ENCODE measurements at regions not wholly inside any gene's neighbourhood (a gene's known extent, or its start where the extent isn't known, plus 50 kb on each side); places are given as distances from the start of the nearest gene placed in this dataset.

DNA sequence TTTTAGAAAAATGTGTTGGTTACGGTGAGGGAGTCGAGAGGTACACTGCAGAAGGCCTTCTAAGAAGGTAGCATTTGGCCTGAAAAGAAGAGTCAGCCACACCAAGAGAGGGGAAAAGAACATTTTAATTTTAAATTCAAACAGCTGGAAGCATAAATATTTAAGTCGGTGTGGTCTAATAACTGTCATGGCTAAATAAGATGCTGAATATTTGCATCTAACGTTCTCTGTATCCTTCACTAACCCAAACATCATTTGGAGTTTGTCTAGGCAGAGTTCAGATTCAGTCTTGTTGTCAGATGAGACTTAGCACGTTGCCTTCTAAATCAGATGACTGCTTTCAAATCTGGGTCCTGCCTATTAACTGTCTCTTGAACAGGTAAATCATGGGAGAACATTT, 583.3 kb downstream of the DIPK2A start:
- Histone ChIP-seq H3K27me3 (ENCODE audit: low read depth, low read length) (no peaks in the 10 kb centered on the region), H3K4me1 (ENCODE audit: control insufficient read depth in 1 of 2, insufficient read depth in 2 of 2, low read length in 2 of 2) (no peaks in the 10 kb centered on the region), H3K9me3 (ENCODE audit: control insufficient read depth in 1 of 2, low read length in 2 of 2) (no peaks in the 10 kb centered on the region), H3K4me3 (ENCODE audit: low read depth in 1 of 2, low read length in 2 of 2) (no peak overlapping the region), H3K36me3 (ENCODE audit: control insufficient read depth in 1 of 2, insufficient read depth in 2 of 2, low read length in 2 of 2) (no peaks in the 10 kb centered on the region), H3K27ac (ENCODE audit: low read length) (no peak overlapping the region)

DNA sequence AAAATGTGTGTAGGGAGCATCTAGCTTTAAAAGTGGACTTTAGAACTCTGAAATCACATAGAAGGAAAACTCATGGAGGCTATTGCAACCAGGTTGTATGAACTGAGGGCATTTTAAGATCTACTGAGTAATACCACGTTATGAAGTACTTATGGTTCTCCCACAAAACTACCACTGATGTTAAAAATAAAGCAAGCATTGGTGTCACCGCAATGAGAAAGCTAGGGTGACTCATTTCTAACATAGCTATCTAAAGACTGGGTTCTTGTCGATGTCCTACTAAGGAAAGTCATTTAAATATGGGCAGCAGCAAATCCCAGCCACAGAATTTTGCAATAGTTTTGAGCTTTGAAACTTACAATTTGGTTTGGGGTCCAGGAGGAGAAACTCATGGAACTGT, 584.8 kb downstream of the DIPK2A start:
- Histone ChIP-seq H3K4me1 (ENCODE audit: control insufficient read depth in 1 of 2, insufficient read depth in 2 of 2, low read length in 2 of 2) (no peaks in the 10 kb centered on the region), H3K36me3 (ENCODE audit: control insufficient read depth in 1 of 2, insufficient read depth in 2 of 2, low read length in 2 of 2) (no peaks in the 10 kb centered on the region), H3K9me3 (ENCODE audit: control insufficient read depth in 1 of 2, low read length in 2 of 2) (no peaks in the 10 kb centered on the region), H3K27ac (ENCODE audit: low read length) (no peak overlapping the region), H3K27me3 (ENCODE audit: low read depth, low read length) (no peaks in the 10 kb centered on the region), H3K4me3 (ENCODE audit: low read depth in 1 of 2, low read length in 2 of 2) (no peak overlapping the region)

DNA sequence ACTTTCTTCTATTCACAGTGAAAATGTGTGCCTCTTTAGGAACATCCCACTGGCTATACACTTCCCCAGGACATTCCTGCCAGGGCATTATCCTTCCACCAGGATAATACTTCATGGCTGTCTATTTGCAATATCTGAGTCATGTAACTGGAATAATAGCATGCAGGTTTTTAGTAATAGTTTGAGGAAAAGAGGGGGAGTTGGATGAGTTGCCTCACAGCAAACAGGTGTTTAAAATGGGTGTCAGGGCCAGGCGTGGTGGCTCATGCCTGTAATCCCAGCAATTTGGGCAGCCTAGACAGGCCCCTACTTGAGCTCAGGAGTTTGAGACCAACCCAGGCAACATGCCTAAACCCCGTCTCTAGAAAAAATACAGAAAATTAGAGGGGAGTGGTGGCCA, 585.9 kb downstream of the DIPK2A start:
- H3K27me3 ChIP-seq (ENCODE audit: low read depth, low read length) = no peaks in the 10 kb centered on the region
- H3K9me3 ChIP-seq (ENCODE audit: control insufficient read depth in 1 of 2, low read length in 2 of 2) = no peaks in the 10 kb centered on the region
- H3K4me1 ChIP-seq (ENCODE audit: control insufficient read depth in 1 of 2, insufficient read depth in 2 of 2, low read length in 2 of 2) = no peaks in the 10 kb centered on the region
- H3K4me3 ChIP-seq (ENCODE audit: low read depth in 1 of 2, low read length in 2 of 2) = no peak overlapping the region
- H3K27ac ChIP-seq (ENCODE audit: low read length) = no peak overlapping the region
- H3K36me3 ChIP-seq (ENCODE audit: control insufficient read depth in 1 of 2, insufficient read depth in 2 of 2, low read length in 2 of 2) = no peaks in the 10 kb centered on the region

DNA sequence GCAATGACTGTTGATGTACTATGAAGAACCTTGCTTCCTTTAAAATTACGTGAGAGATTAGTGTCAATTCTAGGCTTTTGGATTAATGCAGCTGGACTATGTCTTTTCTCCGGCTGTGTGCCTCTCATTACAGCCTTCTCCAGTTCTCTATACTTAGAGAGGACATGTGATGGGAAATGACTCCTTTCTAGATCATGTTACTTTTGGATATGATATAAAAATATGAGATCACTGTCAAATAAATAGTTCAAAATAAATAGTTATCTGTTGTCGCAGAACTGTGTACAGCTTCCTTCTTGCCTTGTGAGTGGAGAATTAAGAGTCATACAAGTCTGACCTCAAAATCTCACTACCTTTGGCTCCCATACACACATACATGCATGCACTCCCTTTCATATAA, 592.4 kb downstream of the DIPK2A start:
- no peak overlapping the region for H3K27ac ChIP-seq (ENCODE audit: low read length)

DNA sequence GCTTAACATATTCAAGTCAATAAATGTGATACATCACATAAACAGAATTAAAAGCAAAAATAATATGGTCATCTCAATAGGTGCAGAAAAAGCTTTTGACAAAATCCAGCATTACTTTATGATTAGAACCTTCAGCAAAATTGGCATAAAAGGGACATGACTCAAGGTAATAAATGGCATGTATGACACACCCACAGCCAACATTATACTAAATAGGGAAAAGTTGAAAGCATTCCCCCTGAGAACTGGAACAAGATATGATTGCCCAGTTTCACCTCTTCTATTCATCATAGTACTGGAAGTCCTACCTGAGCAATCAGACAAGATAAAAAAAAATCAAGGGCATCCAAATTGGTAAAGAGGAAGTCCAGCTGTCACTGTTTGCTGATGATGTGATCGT, 594.7 kb downstream of the DIPK2A start:
- Histone ChIP-seq H3K27me3 (ENCODE audit: low read depth, low read length) (no peaks in the 10 kb centered on the region), H3K4me3 (ENCODE audit: low read depth in 1 of 2, low read length in 2 of 2) (no peak overlapping the region), H3K36me3 (ENCODE audit: control insufficient read depth in 1 of 2, insufficient read depth in 2 of 2, low read length in 2 of 2) (no peaks in the 10 kb centered on the region), H3K4me1 (ENCODE audit: control insufficient read depth in 1 of 2, insufficient read depth in 2 of 2, low read length in 2 of 2) (no peaks in the 10 kb centered on the region), H3K9me3 (ENCODE audit: control insufficient read depth in 1 of 2, low read length in 2 of 2) (no peaks in the 10 kb centered on the region), H3K27ac (ENCODE audit: low read length) (no peak overlapping the region)

More for the DNA sequence above, 592.4 kb downstream of the DIPK2A start:
- Histone ChIP-seq H3K4me3 (ENCODE audit: low read depth in 1 of 2, low read length in 2 of 2) (no peak overlapping the region), H3K9me3 (ENCODE audit: control insufficient read depth in 1 of 2, low read length in 2 of 2) (no peaks in the 10 kb centered on the region), H3K4me1 (ENCODE audit: control insufficient read depth in 1 of 2, insufficient read depth in 2 of 2, low read length in 2 of 2) (no peaks in the 10 kb centered on the region), H3K27me3 (ENCODE audit: low read depth, low read length) (no peaks in the 10 kb centered on the region), H3K36me3 (ENCODE audit: control insufficient read depth in 1 of 2, insufficient read depth in 2 of 2, low read length in 2 of 2) (no peaks in the 10 kb centered on the region)

DNA sequence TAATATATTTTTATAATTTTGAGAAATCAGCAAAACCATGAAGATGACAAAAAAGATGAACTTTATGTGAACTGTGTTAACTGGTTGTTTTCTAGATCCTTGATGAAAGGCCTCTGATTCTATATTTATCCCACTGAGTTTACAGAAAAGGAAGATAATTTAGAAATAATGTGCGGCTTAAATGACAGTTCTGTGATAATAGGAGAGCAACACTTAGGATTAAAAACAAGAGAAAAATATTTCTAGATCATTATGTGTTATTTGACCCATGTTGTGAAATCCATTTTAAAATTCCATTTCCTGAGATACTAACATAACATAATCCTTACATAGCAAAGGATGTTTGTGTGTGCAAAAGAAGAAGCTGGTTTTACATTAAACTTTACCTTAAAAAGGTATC, 598.0 kb downstream of the DIPK2A start:
- Histone ChIP-seq H3K36me3 (ENCODE audit: control insufficient read depth in 1 of 2, insufficient read depth in 2 of 2, low read length in 2 of 2) (no peaks in the 10 kb centered on the region), H3K4me3 (ENCODE audit: low read depth in 1 of 2, low read length in 2 of 2) (no peak overlapping the region), H3K9me3 (ENCODE audit: control insufficient read depth in 1 of 2, low read length in 2 of 2) (no peaks in the 10 kb centered on the region), H3K4me1 (ENCODE audit: control insufficient read depth in 1 of 2, insufficient read depth in 2 of 2, low read length in 2 of 2) (no peaks in the 10 kb centered on the region), H3K27ac (ENCODE audit: low read length) (no peak overlapping the region), H3K27me3 (ENCODE audit: low read depth, low read length) (no peaks in the 10 kb centered on the region)

DNA sequence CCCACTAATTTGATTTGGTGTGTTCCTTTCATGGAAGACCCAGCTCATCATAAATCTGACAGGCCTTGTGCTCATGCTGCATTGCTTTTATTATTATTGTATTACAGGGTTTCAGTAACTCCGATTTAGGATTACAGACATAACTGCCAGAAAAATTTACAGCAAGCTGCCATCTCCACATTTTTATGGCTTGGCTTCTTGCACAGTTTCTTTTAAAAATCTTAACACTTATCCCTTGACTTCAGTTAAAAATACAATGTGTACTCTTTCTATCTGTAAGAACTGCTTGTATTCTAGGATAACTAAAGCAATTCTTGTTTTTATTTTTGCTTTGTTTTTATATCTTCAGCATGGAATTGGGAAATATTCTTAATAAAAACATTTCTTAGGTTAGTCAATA, 612.2 kb downstream of the DIPK2A start:
- H3K4me3 ChIP-seq (ENCODE audit: low read depth in 1 of 2, low read length in 2 of 2) = no peak overlapping the region
- H3K27me3 ChIP-seq (ENCODE audit: low read depth, low read length) = no peaks in the 10 kb centered on the region
- H3K27ac ChIP-seq (ENCODE audit: low read length) = no peak overlapping the region
- H3K4me1 ChIP-seq (ENCODE audit: control insufficient read depth in 1 of 2, insufficient read depth in 2 of 2, low read length in 2 of 2) = no peaks in the 10 kb centered on the region
- H3K9me3 ChIP-seq (ENCODE audit: control insufficient read depth in 1 of 2, low read length in 2 of 2) = no peaks in the 10 kb centered on the region
- H3K36me3 ChIP-seq (ENCODE audit: control insufficient read depth in 1 of 2, insufficient read depth in 2 of 2, low read length in 2 of 2) = no peaks in the 10 kb centered on the region

DNA sequence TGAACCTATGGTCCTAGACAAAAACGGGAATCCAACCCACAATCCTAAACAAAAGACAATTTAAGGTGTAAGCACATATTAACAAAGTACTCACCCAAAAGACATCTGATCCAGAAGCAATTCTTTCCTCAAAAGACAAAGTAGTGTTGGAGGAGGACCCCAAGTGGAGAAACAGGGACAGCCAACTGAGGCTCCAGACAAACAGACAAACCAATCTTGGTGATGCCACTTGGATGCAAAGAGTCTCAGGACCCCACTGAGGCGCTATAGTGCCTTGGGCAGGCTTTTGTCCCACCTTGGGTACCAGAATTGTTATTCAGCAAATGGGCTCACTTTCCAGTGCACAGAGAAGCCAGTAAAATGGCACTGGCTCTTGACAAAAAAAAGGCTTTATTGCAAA, 613.8 kb downstream of the DIPK2A start:
- Histone ChIP-seq H3K4me3 (ENCODE audit: low read depth in 1 of 2, low read length in 2 of 2) (no peak overlapping the region), H3K27me3 (ENCODE audit: low read depth, low read length) (no peaks in the 10 kb centered on the region), H3K4me1 (ENCODE audit: control insufficient read depth in 1 of 2, insufficient read depth in 2 of 2, low read length in 2 of 2) (no peaks in the 10 kb centered on the region), H3K9me3 (ENCODE audit: control insufficient read depth in 1 of 2, low read length in 2 of 2) (no peaks in the 10 kb centered on the region), H3K27ac (ENCODE audit: low read length) (no peak overlapping the region), H3K36me3 (ENCODE audit: control insufficient read depth in 1 of 2, insufficient read depth in 2 of 2, low read length in 2 of 2) (no peaks in the 10 kb centered on the region)

DNA sequence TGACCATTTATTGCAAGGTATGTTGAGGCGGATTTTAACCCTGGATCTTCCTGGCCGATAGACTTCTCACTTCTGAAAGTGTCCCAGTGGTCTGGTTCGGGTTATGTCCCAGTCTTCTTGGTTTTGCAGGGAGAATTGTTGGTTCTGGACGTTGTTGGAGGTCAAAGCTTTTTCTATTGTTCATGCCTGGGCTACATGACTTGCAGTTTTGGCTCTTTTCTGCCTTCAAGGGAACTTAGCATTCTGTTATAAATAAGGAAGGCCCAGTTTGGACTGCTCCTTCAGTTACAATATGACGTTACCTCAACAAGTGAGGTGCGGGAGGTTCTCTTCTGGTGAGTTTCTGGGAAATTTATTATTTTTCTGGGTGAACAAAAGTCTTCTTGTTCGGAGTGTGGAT, 614.3 kb downstream of the DIPK2A start:
- no peaks in the 10 kb centered on the region for H3K4me1 ChIP-seq (ENCODE audit: control insufficient read depth in 1 of 2, insufficient read depth in 2 of 2, low read length in 2 of 2)
- H3K27me3 ChIP-seq (ENCODE audit: low read depth, low read length) = no peaks in the 10 kb centered on the region
- no peaks in the 10 kb centered on the region for H3K36me3 ChIP-seq (ENCODE audit: control insufficient read depth in 1 of 2, insufficient read depth in 2 of 2, low read length in 2 of 2)
- no peak overlapping the region for H3K4me3 ChIP-seq (ENCODE audit: low read depth in 1 of 2, low read length in 2 of 2)
- no peak overlapping the region for H3K27ac ChIP-seq (ENCODE audit: low read length)
- no peaks in the 10 kb centered on the region for H3K9me3 ChIP-seq (ENCODE audit: control insufficient read depth in 1 of 2, low read length in 2 of 2)

DNA sequence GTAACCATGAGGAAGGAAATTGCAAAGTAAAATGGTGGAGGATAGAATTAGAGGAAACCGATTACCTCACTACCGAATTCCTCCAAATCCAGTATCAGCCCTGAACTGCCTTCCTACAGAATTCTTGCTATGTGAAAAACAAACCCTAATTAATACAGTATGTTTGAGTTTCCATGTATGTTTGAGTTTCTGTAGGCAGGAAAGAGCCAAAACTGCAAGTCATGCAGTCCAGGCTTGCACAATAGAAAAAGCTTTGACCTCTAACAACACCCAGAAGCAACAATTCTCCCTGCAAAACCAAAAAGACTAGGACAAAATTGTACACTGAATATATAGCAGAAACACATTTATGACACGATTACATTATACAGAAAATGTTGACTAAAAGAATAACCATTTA, 614.8 kb downstream of the DIPK2A start:
- no peaks in the 10 kb centered on the region for H3K36me3 ChIP-seq (ENCODE audit: control insufficient read depth in 1 of 2, insufficient read depth in 2 of 2, low read length in 2 of 2)
- no peaks in the 10 kb centered on the region for H3K9me3 ChIP-seq (ENCODE audit: control insufficient read depth in 1 of 2, low read length in 2 of 2)
- H3K27ac ChIP-seq (ENCODE audit: low read length) = no peak overlapping the region
- no peaks in the 10 kb centered on the region for H3K4me1 ChIP-seq (ENCODE audit: control insufficient read depth in 1 of 2, insufficient read depth in 2 of 2, low read length in 2 of 2)
- no peak overlapping the region for H3K4me3 ChIP-seq (ENCODE audit: low read depth in 1 of 2, low read length in 2 of 2)
- H3K27me3 ChIP-seq (ENCODE audit: low read depth, low read length) = no peaks in the 10 kb centered on the region

DNA sequence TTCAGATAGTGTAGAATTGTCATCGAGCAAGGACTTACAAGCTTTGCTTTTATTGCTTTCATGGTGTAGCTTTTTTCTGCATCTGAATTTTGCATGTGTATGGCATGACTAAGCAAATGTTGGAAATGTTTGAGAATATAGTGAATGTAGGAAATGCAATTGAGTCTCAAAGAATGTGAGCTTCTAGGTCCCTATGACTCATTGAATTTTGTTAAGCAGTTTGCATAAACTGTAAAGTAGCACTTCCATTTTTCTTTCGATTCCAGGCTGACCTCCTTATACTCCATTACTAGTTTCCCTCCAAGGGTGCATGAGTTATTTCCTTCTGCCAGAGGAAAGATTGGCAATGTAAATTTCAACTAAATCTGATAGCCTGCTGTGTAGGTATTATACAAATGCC, 619.2 kb downstream of the DIPK2A start:
- no peak overlapping the region for H3K4me3 ChIP-seq (ENCODE audit: low read depth in 1 of 2, low read length in 2 of 2)
- H3K27ac ChIP-seq (ENCODE audit: low read length) = no peak overlapping the region
- H3K4me1 ChIP-seq (ENCODE audit: control insufficient read depth in 1 of 2, insufficient read depth in 2 of 2, low read length in 2 of 2) = no peaks in the 10 kb centered on the region
- H3K9me3 ChIP-seq (ENCODE audit: control insufficient read depth in 1 of 2, low read length in 2 of 2) = no peaks in the 10 kb centered on the region
- no peaks in the 10 kb centered on the region for H3K36me3 ChIP-seq (ENCODE audit: control insufficient read depth in 1 of 2, insufficient read depth in 2 of 2, low read length in 2 of 2)
- no peaks in the 10 kb centered on the region for H3K27me3 ChIP-seq (ENCODE audit: low read depth, low read length)

DNA sequence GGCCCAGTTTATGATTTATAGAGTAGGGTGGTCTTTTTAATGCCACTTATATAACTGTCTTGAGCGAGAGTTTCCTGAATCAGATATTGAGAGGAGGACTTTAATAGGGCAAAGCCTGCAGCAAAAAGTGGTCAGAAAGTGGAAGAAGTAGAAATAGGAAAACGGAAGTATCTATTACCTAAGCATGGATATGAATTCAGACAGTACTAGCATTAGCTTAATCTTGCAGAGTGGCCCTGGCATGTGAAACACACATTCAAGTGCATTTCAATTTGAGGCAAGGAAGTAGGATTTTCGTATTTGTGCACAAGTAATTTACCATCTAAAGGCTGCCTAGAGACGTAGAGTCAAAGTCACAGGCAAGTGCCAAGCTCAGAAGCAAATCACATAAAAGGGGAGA, 622.3 kb downstream of the DIPK2A start:
- Histone ChIP-seq H3K9me3 (ENCODE audit: control insufficient read depth in 1 of 2, low read length in 2 of 2) (no peaks in the 10 kb centered on the region), H3K36me3 (ENCODE audit: control insufficient read depth in 1 of 2, insufficient read depth in 2 of 2, low read length in 2 of 2) (no peaks in the 10 kb centered on the region), H3K4me1 (ENCODE audit: control insufficient read depth in 1 of 2, insufficient read depth in 2 of 2, low read length in 2 of 2) (no peaks in the 10 kb centered on the region), H3K27me3 (ENCODE audit: low read depth, low read length) (no peaks in the 10 kb centered on the region), H3K4me3 (ENCODE audit: low read depth in 1 of 2, low read length in 2 of 2) (no peak overlapping the region), H3K27ac (ENCODE audit: low read length) (no peak overlapping the region)

Measured in muscle layer of duodenum (tissue), 2 donors.